Lower lobe of right lung (tissue), 2 donors: ENCODE measurements at regions not wholly inside any gene's neighbourhood (a gene's known extent, or its start where the extent isn't known, plus 50 kb on each side); places are given as distances from the start of the nearest gene placed in this dataset.
A peak's percentile ranks its signal among the peaks of the same experiment; 100 is the strongest.

Experiments
- ATAC-seq, 2 donors: fragments of 200-7000 bp; cut with Tn5 transposase; one replicate each; pipeline ENCODE4 v1.9.1; 2020 to 2022; ENCODE audit warnings: mild to moderate bottlenecking in 2 of 2, moderate library complexity in 2 of 2
- DNase-seq: peaks from one replicate; pipeline ENCODE4 v3.0.0-alpha.2; 2020
- H3K27ac ChIP-seq: fragments of 200-600 bp; one replicate; pipeline ENCODE4 v1.8.0; 2022
- H3K27me3 ChIP-seq: fragments of 200-600 bp; one replicate; pipeline ENCODE4 v1.8.0; 2022; ENCODE audit warnings: low read depth
- H3K36me3 ChIP-seq: fragments of 200-600 bp; one replicate; pipeline ENCODE4 v1.8.0; 2022; ENCODE audit warnings: mild to moderate bottlenecking
- H3K4me1 ChIP-seq: fragments of 200-600 bp; one replicate; pipeline ENCODE4 v1.8.0; 2022
- H3K4me3 ChIP-seq: fragments of 200-600 bp; one replicate; pipeline ENCODE4 v1.8.0; 2022; ENCODE audit warnings: mild to moderate bottlenecking
- H3K9me3 ChIP-seq: fragments of 200-600 bp; one replicate; pipeline ENCODE4 v1.8.0; 2022
- CTCF ChIP-seq: fragments of 200-600 bp; IDR thresholded peaks from one replicate; pipeline ENCODE4 v1.8.0; 2022; ENCODE audit warnings: antibody characterized with exemption, mild to moderate bottlenecking
- intact Hi-C: fragments of 100-400 bp; cut with DNase I; formaldehyde crosslinking; loops from one replicate; pipeline ENCODE4 v1.11.0; 2022
- donor health status: DM: no; HTN: yes; CAD: no; lungs with severe emphysema.

- Histone ChIP-seq H3K4me3 (no peak overlapping the region), H3K4me1 (no peaks in the 10 kb centered on the region), H3K9me3 (no peaks in the 10 kb centered on the region), H3K36me3 (no peaks in the 10 kb centered on the region), H3K27me3 (no peaks in the 10 kb centered on the region), H3K27ac (no peak overlapping the region)
- TF ChIP-seq CTCF = no peak
- DNase-seq (no peak), ATAC-seq (no peak)
- intact Hi-C loops = no loop called here
These were observed 355.8 kb upstream of the NR5A2 start for GRCh38 chr1:199671684-199672083.

GRCh38 chr1:199675937-199676336 lies 351.6 kb upstream of the NR5A2 start:
- intact Hi-C loops = no loop called here
- H3K27me3 ChIP-seq = no peaks in the 10 kb centered on the region
- no peaks in the 10 kb centered on the region for H3K4me1 ChIP-seq
- H3K36me3 ChIP-seq = no peaks in the 10 kb centered on the region
- TF ChIP-seq CTCF = no peak
- no peak overlapping the region for H3K27ac ChIP-seq
- DNase-seq = no peak
- H3K9me3 ChIP-seq = no peaks in the 10 kb centered on the region
- no peak overlapping the region for H3K4me3 ChIP-seq
- no peak for ATAC-seq

- no peak for ATAC-seq
- TF ChIP-seq CTCF = no peak
- intact Hi-C loops = no loop called here
- Histone ChIP-seq H3K27me3 (no peaks in the 10 kb centered on the region), H3K4me3 (no peak overlapping the region), H3K36me3 (no peaks in the 10 kb centered on the region), H3K9me3 (no peaks in the 10 kb centered on the region), H3K4me1 (no peaks in the 10 kb centered on the region), H3K27ac (no peak overlapping the region)
- DNase-seq = no peak
These were observed 348.7 kb upstream of the NR5A2 start for GRCh38 chr1:199678771-199679170.

- H3K36me3 ChIP-seq = no peaks in the 10 kb centered on the region
- H3K4me1 ChIP-seq = no peaks in the 10 kb centered on the region
- no peak overlapping the region for H3K4me3 ChIP-seq
- TF ChIP-seq CTCF = no peak
- H3K27me3 ChIP-seq = no peaks in the 10 kb centered on the region
- H3K9me3 ChIP-seq = no peaks in the 10 kb centered on the region
- intact Hi-C loops = no loop called here
- ATAC-seq (no peak), DNase-seq (no peak)
- no peak overlapping the region for H3K27ac ChIP-seq
These were observed 345.4 kb upstream of the NR5A2 start for GRCh38 chr1:199682081-199682480.

GRCh38 chr1:199684686-199685273 lies 342.7 kb upstream of the NR5A2 start:
- no peaks in the 10 kb centered on the region for H3K36me3 ChIP-seq
- intact Hi-C loops = no loop called here
- peak; percentile 84 to 92 for ATAC-seq
- DNase-seq = no peak
- H3K4me1 ChIP-seq = no peaks in the 10 kb centered on the region
- H3K27me3 ChIP-seq = no peaks in the 10 kb centered on the region
- peak; percentile 83 for TF ChIP-seq CTCF
- H3K9me3 ChIP-seq = no peaks in the 10 kb centered on the region
- no peak overlapping the region for H3K4me3 ChIP-seq
- no peak overlapping the region for H3K27ac ChIP-seq

GRCh38 chr1:199685369-199685768 lies 342.1 kb upstream of the NR5A2 start:
- intact Hi-C loops = no loop called here
- Histone ChIP-seq H3K4me3 (no peak overlapping the region), H3K9me3 (no peaks in the 10 kb centered on the region), H3K27me3 (no peaks in the 10 kb centered on the region), H3K36me3 (no peaks in the 10 kb centered on the region), H3K4me1 (no peaks in the 10 kb centered on the region), H3K27ac (no peak overlapping the region)
- ATAC-seq (peak in 1 of 2 donors; percentile 69), DNase-seq (no peak)
- no peak for TF ChIP-seq CTCF
